GM12874 (cell line): ENCODE measurements at regions not wholly inside any gene's neighbourhood (a gene's known extent, or its start where the extent isn't known, plus 50 kb on each side); places are given as distances from the start of the nearest gene placed in this dataset.

Experiments
- CTCF ChIP-seq: IDR thresholded peaks from 2 replicates; pipeline ENCODE4 v1.5.1; 2011; ENCODE audit warnings: low read depth, mild to moderate bottlenecking, control low read depth, low read length, moderate library complexity; ENCODE audit not compliant: insufficient read depth

- TF ChIP-seq CTCF: no peak
Observed at GRCh38 chr6:9455864-9456658, 958.8 kb downstream of the TFAP2A start.

- no peak for TF ChIP-seq CTCF
Observed at GRCh38 chr6:9439621-9440330, 975.1 kb downstream of the TFAP2A start.

GRCh38 chr6:9437836-9438235, 977.0 kb downstream of the TFAP2A start:
- no peak for TF ChIP-seq CTCF

GRCh38 chr6:9435281-9435680, 979.6 kb downstream of the TFAP2A start:
- no peak for TF ChIP-seq CTCF

- no peak for TF ChIP-seq CTCF
Observed at GRCh38 chr6:9431945-9432344, 982.9 kb downstream of the TFAP2A start.

- TF ChIP-seq CTCF: no peak
Observed at GRCh38 chr6:9428421-9429172, 986.3 kb downstream of the TFAP2A start.

GRCh38 chr6:9422138-9422537, 986.8 kb upstream of the SLC35B3 start:
- TF ChIP-seq CTCF: no peak
